Stimulated activated CD8-positive, alpha-beta memory T cell treated with anti-CD3 and anti-CD28 coated beads, Interleukin-7, amount 100 ng/mL, for 1 hour (primary cell): ENCODE measurements at regions not wholly inside any gene's neighbourhood (a gene's known extent, or its start where the extent isn't known, plus 50 kb on each side); places are given as distances from the start of the nearest gene placed in this dataset.
"Not testable (repeated sequence)": the region's sequence is repeated elsewhere in the genome, so short reads cannot be mapped to it uniquely, and the experiment has no call there.

Experiments
- DNase-seq, 2 donors: peaks; one replicate each; pipeline ENCODE4 v3.0.0-alpha.2; 2020; ENCODE audit warnings: low read depth in 2 of 2

- DNase-seq = no peak
Measured at GRCh38 chr3:194189243-194189791, 53.4 kb downstream of the HES1 start.

GRCh38 chr3:194191850-194192249, 55.9 kb downstream of the HES1 start:
- not testable (repeated sequence) for DNase-seq

GRCh38 chr3:194194051-194194756, 58.3 kb downstream of the HES1 start:
- no peak for DNase-seq

GRCh38 chr3:194194757-194195085, 58.8 kb downstream of the HES1 start:
- no peak for DNase-seq

DNA sequence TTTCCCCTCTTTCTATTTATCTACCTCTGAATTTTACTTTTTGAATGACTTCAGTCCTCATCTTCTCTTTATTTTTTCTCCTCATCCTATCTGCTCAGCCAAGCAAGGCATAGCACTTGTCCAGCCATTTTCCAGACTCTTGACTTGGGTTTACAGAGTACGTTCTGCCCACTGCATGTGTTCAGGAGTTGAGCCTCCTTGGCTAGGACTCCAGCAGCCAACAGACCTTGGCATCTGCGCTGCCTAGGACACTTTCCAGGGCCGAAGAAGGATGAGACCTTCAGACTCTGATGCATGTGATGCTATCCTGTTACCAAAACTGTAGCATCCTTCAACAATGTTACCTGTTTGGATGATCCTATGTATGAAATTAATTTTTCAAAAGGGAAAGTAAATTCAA, 59.7 kb downstream of the HES1 start:
- no peak for DNase-seq

DNA sequence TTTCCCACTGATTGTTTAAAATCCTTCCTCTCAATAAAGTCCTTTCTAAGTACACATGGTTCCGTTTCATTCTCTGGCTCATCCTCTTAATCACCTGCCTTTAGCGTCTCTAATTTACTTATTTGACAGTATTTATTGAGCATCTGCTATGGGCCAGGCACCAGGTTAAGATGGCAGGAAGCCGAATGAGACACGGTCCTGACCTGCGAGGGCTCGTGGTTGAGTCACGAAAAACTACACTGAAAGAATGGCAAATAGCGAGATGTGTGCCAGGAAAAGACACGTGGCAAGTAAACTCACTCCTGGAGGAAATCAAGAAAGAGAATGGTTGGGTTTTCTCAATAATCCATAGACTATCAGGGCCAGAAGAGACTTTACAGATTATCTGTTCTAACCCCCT, 60.9 kb downstream of the HES1 start:
- DNase-seq = no peak

DNA sequence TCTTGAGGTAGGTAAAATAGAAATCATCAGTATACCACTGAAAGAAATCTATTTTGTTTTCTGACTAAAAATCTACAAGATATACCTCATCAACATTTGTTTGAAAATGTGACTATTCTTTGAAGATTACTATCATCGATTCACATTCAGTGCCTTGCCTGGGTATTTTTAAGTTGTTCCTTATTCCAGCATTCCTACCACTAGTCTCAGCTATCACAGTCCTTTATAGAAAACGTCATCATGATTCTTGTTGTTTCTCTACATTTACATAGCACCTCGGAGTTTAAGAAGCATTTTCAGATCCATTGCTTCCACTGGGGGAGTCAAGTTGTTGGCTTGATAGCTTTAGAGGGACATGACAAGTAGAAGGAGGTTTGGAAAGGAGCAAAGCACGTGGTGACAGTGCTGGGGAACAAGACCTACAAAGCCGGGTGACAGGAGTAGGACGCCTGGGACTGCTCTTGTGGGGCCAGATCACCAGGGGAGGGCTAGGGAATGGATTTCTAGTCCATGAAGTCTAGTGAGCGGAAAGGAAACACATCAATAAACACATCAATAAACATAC, 61.5 kb downstream of the HES1 start:
- no peak for DNase-seq

- no peak for DNase-seq
Measured at GRCh38 chr3:194197981-194198695, 62.2 kb downstream of the HES1 start.

GRCh38 chr3:194198938-194199337, 63.0 kb downstream of the HES1 start:
- no peak for DNase-seq

- DNase-seq = no peak
Measured at GRCh38 chr3:194200422-194201081, 64.6 kb downstream of the HES1 start.

DNA sequence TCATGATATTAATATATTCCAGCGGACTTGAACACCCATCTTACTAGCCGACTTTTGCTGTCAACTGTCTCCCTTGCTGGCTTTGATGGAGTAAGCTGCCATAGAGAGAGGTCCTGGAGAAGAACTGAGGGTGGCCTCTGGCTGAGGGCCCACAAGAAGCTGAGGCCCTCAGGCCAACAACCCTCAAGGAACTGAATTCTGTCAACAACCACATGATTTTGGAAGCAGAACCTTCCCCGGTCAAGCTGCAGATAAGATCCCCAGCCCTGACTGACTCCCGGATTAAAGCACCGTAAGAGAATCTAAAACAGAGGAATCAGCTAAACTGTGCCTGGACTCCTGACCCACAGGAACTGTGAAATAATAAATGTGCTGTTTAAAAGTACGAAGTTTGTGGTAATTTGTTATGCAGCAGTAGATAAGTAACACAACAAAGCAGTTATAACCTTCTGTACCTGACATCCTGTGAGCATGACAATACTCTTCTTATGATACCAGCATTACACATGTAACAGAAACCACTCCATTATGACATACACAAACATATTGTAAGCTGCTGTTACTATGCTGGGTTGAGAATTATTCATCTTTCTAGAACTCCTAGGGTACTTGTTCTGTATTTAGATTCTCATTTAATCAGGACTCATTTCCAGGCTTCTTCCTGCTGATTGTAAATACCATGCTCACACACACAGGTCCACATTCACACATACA, 66.2 kb downstream of the HES1 start:
- no peak for DNase-seq

- no peak for DNase-seq
Measured at GRCh38 chr3:194203482-194204041, 67.6 kb downstream of the HES1 start.

DNA sequence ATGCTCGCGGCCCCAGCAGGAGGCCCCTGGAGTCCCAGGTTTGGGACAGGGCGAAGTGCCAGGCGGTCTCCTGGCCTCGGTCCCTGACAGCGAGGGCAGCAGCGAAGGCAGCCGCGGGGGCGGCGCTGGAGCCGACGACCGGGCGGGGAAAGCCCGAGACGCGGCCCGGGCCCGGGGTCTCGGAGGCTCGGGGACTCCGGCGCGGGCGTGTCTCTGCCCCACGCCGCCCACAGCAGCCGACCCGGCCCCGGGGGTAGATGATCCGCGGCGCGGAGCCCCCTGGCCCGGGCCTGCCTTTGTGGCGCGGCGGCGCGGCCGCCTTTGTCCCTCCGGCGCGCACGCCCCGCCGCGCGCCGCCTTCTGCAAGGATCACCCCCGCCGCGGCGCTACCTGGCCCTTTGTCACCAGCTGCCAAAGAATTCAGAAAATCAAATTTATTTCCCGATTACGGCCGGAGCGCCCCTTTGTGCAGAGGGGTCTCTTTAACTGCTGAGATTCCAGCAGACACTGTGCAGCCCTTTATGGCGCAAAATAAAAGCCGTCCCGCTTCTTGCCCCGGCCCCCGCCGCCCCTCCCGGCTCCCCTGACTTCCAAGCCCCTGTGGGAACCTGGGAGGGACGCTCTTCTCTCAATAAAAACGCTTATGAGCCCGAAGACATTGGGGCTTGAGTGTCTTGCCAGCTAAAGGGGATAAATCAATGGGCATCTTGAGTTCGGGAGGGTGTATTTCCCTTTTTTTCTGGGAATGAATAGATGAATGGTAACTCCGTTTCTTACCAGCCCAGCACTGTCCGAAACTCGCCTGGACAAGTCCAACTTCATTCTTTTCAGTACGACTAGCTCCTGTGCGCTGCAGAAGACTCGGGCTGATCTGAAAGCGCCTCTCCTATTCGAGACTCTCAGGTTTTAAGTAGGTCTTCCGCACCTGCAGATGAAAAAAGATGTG, 68.4 kb downstream of the HES1 start:
- DNase-seq = no peak

- DNase-seq = no peak
Measured at GRCh38 chr3:194205675-194206133, 69.8 kb downstream of the HES1 start.

DNA sequence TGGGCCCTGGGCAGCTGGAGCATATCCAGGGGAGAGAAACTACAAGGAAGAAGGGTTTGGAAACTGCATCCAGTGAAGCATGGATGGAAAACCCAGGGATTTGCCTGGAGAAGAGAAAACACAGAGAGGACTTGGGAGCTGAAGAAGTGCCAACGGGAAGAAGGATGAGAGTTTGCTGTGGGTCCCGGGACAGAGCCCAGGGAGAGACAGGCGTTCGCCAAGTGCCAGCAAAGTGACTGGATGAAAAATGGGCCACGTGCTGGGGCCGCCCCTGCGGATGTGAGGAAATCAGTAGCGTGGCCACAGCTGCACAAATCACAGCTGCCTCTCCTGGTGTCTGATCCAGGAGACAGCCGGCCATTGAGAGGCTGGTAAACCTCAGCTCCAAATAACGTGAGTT, 70.4 kb downstream of the HES1 start:
- DNase-seq = no peak

DNA sequence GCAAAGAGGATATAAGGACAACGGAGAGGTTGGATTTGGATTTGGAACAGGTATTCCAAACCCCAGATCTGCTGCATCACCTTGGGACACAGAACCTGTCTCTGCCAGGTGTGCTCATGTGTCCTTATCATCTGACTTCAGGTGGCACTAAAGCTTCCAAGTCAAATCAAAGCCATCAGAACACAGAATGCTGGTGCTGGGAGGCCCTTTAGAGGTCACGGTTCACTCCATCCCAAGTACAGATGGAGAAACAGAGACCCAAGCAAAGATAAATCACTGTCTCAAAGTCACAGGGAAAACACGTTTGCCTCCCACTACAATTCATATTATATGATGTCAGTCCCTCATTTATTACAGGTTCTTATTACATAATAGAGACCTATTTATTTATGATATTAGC, 72.8 kb downstream of the HES1 start:
- no peak for DNase-seq

- no peak for DNase-seq
Measured at GRCh38 chr3:194212161-194212844, 76.4 kb downstream of the HES1 start.

- DNase-seq = no peak
Measured at GRCh38 chr3:194212845-194213331, 76.9 kb downstream of the HES1 start.

DNA sequence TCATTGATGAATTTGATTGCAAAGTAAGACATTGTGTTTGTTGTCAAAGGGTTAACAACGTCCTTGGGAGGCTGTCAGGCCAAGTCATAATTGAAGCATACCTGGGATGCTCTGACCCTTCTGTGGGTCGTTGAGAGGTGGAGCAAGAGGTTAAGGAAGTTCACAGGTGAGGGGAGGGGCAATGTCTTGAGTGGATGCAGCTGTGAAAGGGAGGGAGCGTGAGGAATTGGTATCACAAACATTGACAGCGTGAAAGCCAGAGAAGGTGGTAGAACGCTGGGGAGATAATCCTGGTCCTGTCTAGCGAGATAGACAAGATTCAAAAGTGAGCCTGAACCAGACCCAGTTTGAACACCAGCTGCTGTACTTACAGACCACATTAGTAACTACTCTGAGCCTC, 79.4 kb downstream of the HES1 start:
- no peak for DNase-seq
